Stimulated activated naive CD4-positive, alpha-beta T cell (primary cell): ENCODE measurements at regions not wholly inside any gene's neighbourhood (a gene's known extent, or its start where the extent isn't known, plus 50 kb on each side); places are given as distances from the start of the nearest gene placed in this dataset.

Experiments
- DNase-seq, 6 experiments: peaks; one replicate each; lab custom pipeline; 2025; lab: John Stamatoyannopoulos, UW

- no peak for DNase-seq
Observed at GRCh38 chr9:90948156-90948555, 146.5 kb downstream of the SYK start.

GRCh38 chr9:90950600-90950999, 149.0 kb downstream of the SYK start:
- no peak for DNase-seq

- no peak for DNase-seq
Observed at GRCh38 chr9:90953200-90953599, 151.6 kb downstream of the SYK start.

GRCh38 chr9:90953805-90954204, 152.2 kb downstream of the SYK start:
- no peak for DNase-seq

GRCh38 chr9:90956026-90956810, 154.6 kb downstream of the SYK start:
- no peak for DNase-seq

GRCh38 chr9:90958328-90958727, 156.7 kb downstream of the SYK start:
- DNase-seq, result no peak

- DNase-seq, result no peak
Observed at GRCh38 chr9:90960941-90961340, 159.3 kb downstream of the SYK start.

- no peak for DNase-seq
Observed at GRCh38 chr9:90961375-90961774, 159.8 kb downstream of the SYK start.

GRCh38 chr9:90964101-90965020, 162.7 kb downstream of the SYK start:
- no peak for DNase-seq

GRCh38 chr9:90965226-90966030, 163.8 kb downstream of the SYK start:
- no peak for DNase-seq

- no peak for DNase-seq
Observed at GRCh38 chr9:90966031-90966290, 164.3 kb downstream of the SYK start.

- no peak for DNase-seq
Observed at GRCh38 chr9:90966480-90967144, 165.0 kb downstream of the SYK start.

GRCh38 chr9:90967145-90967538, 165.5 kb downstream of the SYK start:
- DNase-seq, result no peak

GRCh38 chr9:90969021-90969675, 167.5 kb downstream of the SYK start:
- no peak for DNase-seq

GRCh38 chr9:90970608-90971007, 169.0 kb downstream of the SYK start:
- DNase-seq, result no peak

- no peak for DNase-seq
Observed at GRCh38 chr9:90972057-90972456, 170.4 kb downstream of the SYK start.

- DNase-seq, result no peak
Observed at GRCh38 chr9:90974016-90974415, 172.4 kb downstream of the SYK start.

GRCh38 chr9:90974643-90975245, 173.1 kb downstream of the SYK start:
- no peak for DNase-seq

GRCh38 chr9:90975781-90976538, 174.3 kb downstream of the SYK start:
- no peak for DNase-seq

- no peak for DNase-seq
Observed at GRCh38 chr9:90979138-90979551, 177.5 kb downstream of the SYK start.
